GM12892 (cell line): ENCODE measurements at regions not wholly inside any gene's neighbourhood (a gene's known extent, or its start where the extent isn't known, plus 50 kb on each side); places are given as distances from the start of the nearest gene placed in this dataset.

ENCODE experiments used
- POLR2A ChIP-seq: IDR thresholded peaks from 2 replicates; pipeline ENCODE4 v1.6.1; 2011; ENCODE audit warnings: low read depth, low read length, control low read depth
- POLR2AphosphoS5 ChIP-seq: IDR thresholded peaks from 2 replicates; pipeline ENCODE4 v1.6.1; 2011; ENCODE audit warnings: low read depth, low read length, control low read depth
- TAF1 ChIP-seq: IDR thresholded peaks from 2 replicates; pipeline ENCODE4 v1.6.1; 2011; ENCODE audit warnings: low read depth, mild to moderate bottlenecking, control low read depth, low read length, borderline replicate concordance

- TF ChIP-seq TAF1 (no peak), POLR2A (no peak), POLR2AphosphoS5 (no peak)
Observed at GRCh38 chr1:199046618-199047017, 407.8 kb downstream of the PTPRC start.
